Tibial nerve (tissue), 4 donors: ENCODE measurements at regions not wholly inside any gene's neighbourhood (a gene's known extent, or its start where the extent isn't known, plus 50 kb on each side); places are given as distances from the start of the nearest gene placed in this dataset.

ENCODE experiments used
- DNase-seq, 2 donors: peaks; one replicate each; pipeline ENCODE4 v3.0.0-alpha.2; 2019; ENCODE audit warnings: low spot score in 2 of 2
- H3K27ac ChIP-seq, 4 donors: fragments of 200-600 bp; sonication (generic) in 3 of 4; one replicate each; pipeline ENCODE4 v1.5.1; 2017 to 2019; ENCODE audit warnings: mild to moderate bottlenecking in 1 of 4
- H3K27me3 ChIP-seq, 2 donors: fragments of 200-600 bp; sonication (generic) in 1 of 2; one replicate each; pipeline versions ENCODE4 v1.5.1 to v1.6.0; 2017 to 2019
- H3K36me3 ChIP-seq, 3 donors: fragments of 200-600 bp; sonication (generic); one replicate each; pipeline ENCODE4 v1.5.1; 2018 to 2019
- H3K4me1 ChIP-seq, 4 donors: fragments of 200-600 bp; sonication (generic) in 3 of 4; one replicate each; pipeline ENCODE4 v1.5.1; 2017 to 2019
- H3K4me3 ChIP-seq, 4 donors: fragments of 200-600 bp; sonication (generic) in 3 of 4; one replicate each; pipeline ENCODE4 v1.5.1; 2017 to 2019; ENCODE audit warnings: mild to moderate bottlenecking in 1 of 4, moderate library complexity in 1 of 4
- H3K9me3 ChIP-seq, 4 donors: fragments of 200-600 bp; sonication (generic) in 3 of 4; one replicate each; pipeline ENCODE4 v1.5.1; 2017 to 2019
- CTCF ChIP-seq, 5 experiments: fragments of 200-600 bp in 3 of 5; fragments of 450-650 bp in 2 of 5; sonication (generic) in 3 of 5; IDR thresholded peaks; one replicate each; pipeline ENCODE4 v1.5.1; 2016 to 2019; ENCODE audit warnings: antibody characterized with exemption in 5 of 5, mild to moderate bottlenecking in 3 of 5, moderate library complexity in 2 of 5
- EP300 ChIP-seq, 2 donors: sonication (generic); formaldehyde crosslinking; IDR thresholded peaks; one replicate each; pipeline ENCODE4 v1.6.1; 2017; ENCODE audit warnings: antibody characterized with exemption in 2 of 2, mild to moderate bottlenecking in 1 of 2
- POLR2A ChIP-seq, 2 donors: fragments of 450-650 bp; IDR thresholded peaks; one replicate each; pipeline ENCODE4 v1.6.1; 2017; ENCODE audit warnings: antibody characterized with exemption in 2 of 2, mild to moderate bottlenecking in 2 of 2, moderate library complexity in 2 of 2
- WGBS, 2 donors: methylation state at CpG; one replicate each; pipeline ENCODE4 v1.1.5; 2018; 5-methylcytosine and 5-hydroxymethylcytosine counted together

- no peak overlapping the region for H3K4me3 ChIP-seq
Measured at GRCh38 chr5:10157085-10157669, 92.5 kb downstream of the ATPSCKMT start.

GRCh38 chr5:10155897-10156667, 93.6 kb downstream of the ATPSCKMT start:
- no peaks in the 10 kb centered on the region for H3K27me3 ChIP-seq
- no peak overlapping the region for H3K4me3 ChIP-seq
- no peak overlapping the region for H3K27ac ChIP-seq
- DNase-seq: no peak
- WGBS, 2 donors: 82 to 90% methylated on average over 3 of the region's 3 CpGs
- TF ChIP-seq EP300 (IDR thresholded peaks at IDR 0.05) (no peak), POLR2A (IDR thresholded peaks at IDR 0.05) (no peak), CTCF (IDR thresholded peaks at IDR 0.05) (no peak)
- no peaks in the 10 kb centered on the region for H3K9me3 ChIP-seq
- no peaks in the 10 kb centered on the region for H3K36me3 ChIP-seq
- H3K4me1 ChIP-seq: no peaks in the 10 kb centered on the region

More at GRCh38 chr5:10157085-10157669, 92.5 kb downstream of the ATPSCKMT start:
- Histone ChIP-seq H3K9me3 (no peaks in the 10 kb centered on the region), H3K27me3 (no peaks in the 10 kb centered on the region), H3K4me1 (no peaks in the 10 kb centered on the region), H3K27ac (no peak overlapping the region), H3K36me3 (no peaks in the 10 kb centered on the region)
- DNase-seq: no peak
- TF ChIP-seq CTCF (IDR thresholded peaks at IDR 0.05) (no peak), POLR2A (IDR thresholded peaks at IDR 0.05) (no peak), EP300 (IDR thresholded peaks at IDR 0.05) (no peak)
- 56 to 62% methylated on average over 3 of the region's 3 CpGs for WGBS, 2 donors

- no peaks in the 10 kb centered on the region for H3K27me3 ChIP-seq
- TF ChIP-seq EP300 (IDR thresholded peaks at IDR 0.05) (no peak), CTCF (IDR thresholded peaks at IDR 0.05) (no peak), POLR2A (IDR thresholded peaks at IDR 0.05) (no peak)
- no peaks in the 10 kb centered on the region for H3K9me3 ChIP-seq
- no peak overlapping the region for H3K4me3 ChIP-seq
- H3K4me1 ChIP-seq: no peaks in the 10 kb centered on the region
- 64 to 74% methylated on average over 3 of the region's 3 CpGs for WGBS, 2 donors
- H3K36me3 ChIP-seq: no peaks in the 10 kb centered on the region
- H3K27ac ChIP-seq: no peak overlapping the region
- DNase-seq: no peak
Measured at GRCh38 chr5:10153808-10154537, 95.7 kb downstream of the ATPSCKMT start.

GRCh38 chr5:10153394-10153793, 96.3 kb downstream of the ATPSCKMT start:
- Histone ChIP-seq H3K36me3 (no peaks in the 10 kb centered on the region), H3K27me3 (no peaks in the 10 kb centered on the region), H3K9me3 (no peaks in the 10 kb centered on the region), H3K4me1 (no peaks in the 10 kb centered on the region), H3K4me3 (no peak overlapping the region), H3K27ac (no peak overlapping the region)
- DNase-seq: no peak
- TF ChIP-seq CTCF (IDR thresholded peaks at IDR 0.05) (no peak), EP300 (IDR thresholded peaks at IDR 0.05) (no peak), POLR2A (IDR thresholded peaks at IDR 0.05) (no peak)
- 84 to 85% methylated on average over 4 of the region's 4 CpGs for WGBS, 2 donors

- Histone ChIP-seq H3K4me3 (no peak overlapping the region), H3K4me1 (no peaks in the 10 kb centered on the region), H3K9me3 (no peaks in the 10 kb centered on the region), H3K27me3 (no peaks in the 10 kb centered on the region), H3K36me3 (no peaks in the 10 kb centered on the region), H3K27ac (no peak overlapping the region)
- WGBS, 2 donors: 79 to 85% methylated on average over 3 of the region's 3 CpGs
- no peak for DNase-seq
- TF ChIP-seq EP300 (IDR thresholded peaks at IDR 0.05) (no peak), CTCF (IDR thresholded peaks at IDR 0.05) (no peak), POLR2A (IDR thresholded peaks at IDR 0.05) (no peak)
Measured at GRCh38 chr5:10151656-10152055, 98.0 kb downstream of the ATPSCKMT start.
